Right atrium auricular region (tissue), 2 donors: ENCODE measurements at regions not wholly inside any gene's neighbourhood (a gene's known extent, or its start where the extent isn't known, plus 50 kb on each side); places are given as distances from the start of the nearest gene placed in this dataset.

Experiments used
- DNase-seq: peaks from one replicate; pipeline ENCODE4 v3.0.0-alpha.2; 2019; ENCODE audit warnings: low spot score
- H3K27ac ChIP-seq, 2 donors: fragments of 200-600 bp; sonication (generic); 1 replicate in 1 of 2; 2 replicates in 1 of 2; pipeline ENCODE4 v1.5.1; 2016 to 2019
- H3K27me3 ChIP-seq, 2 donors: fragments of 200-600 bp; sonication (generic); one replicate each; pipeline versions ENCODE4 v1.5.1 to v1.6.0; 2017 to 2019
- H3K36me3 ChIP-seq: fragments of 200-600 bp; sonication (generic); one replicate; pipeline ENCODE4 v1.5.1; 2016
- H3K4me1 ChIP-seq, 2 donors: fragments of 200-600 bp; sonication (generic); one replicate each; pipeline versions ENCODE4 v1.5.1 to v1.6.0; 2017 to 2019
- H3K4me3 ChIP-seq, 2 donors: fragments of 200-600 bp; sonication (generic); 1 replicate in 1 of 2; 2 replicates in 1 of 2; pipeline ENCODE4 v1.5.1; 2017 to 2019; ENCODE audit warnings: mild to moderate bottlenecking in 1 of 2, moderate library complexity in 1 of 2
- H3K9me3 ChIP-seq, 2 donors: fragments of 200-600 bp; sonication (generic); one replicate each; pipeline ENCODE4 v1.5.1; 2019
- CTCF ChIP-seq, 2 donors: fragments of 200-600 bp; sonication (generic); IDR thresholded peaks; one replicate each; pipeline ENCODE4 v1.5.1; 2019; ENCODE audit warnings: antibody characterized with exemption in 2 of 2

GRCh38 chr10:78267598-78267997 lies 233.9 kb downstream of the RPS24 start:
- no peak for DNase-seq
- Histone ChIP-seq H3K4me3 (no peak overlapping the region), H3K36me3 (no peaks in the 10 kb centered on the region), H3K4me1 (peaks cover 0 to 11% of the 10 kb centered on the region in 2 donors), H3K9me3 (peaks cover 0 to 5% of the 10 kb centered on the region in 2 donors), H3K27me3 (no peaks in the 10 kb centered on the region), H3K27ac (no peak overlapping the region)
- no peak for TF ChIP-seq CTCF (IDR thresholded peaks at IDR 0.05)

GRCh38 chr10:78269060-78269459 lies 235.4 kb downstream of the RPS24 start:
- DNase-seq = no peak
- Histone ChIP-seq H3K4me1 (peaks cover 0 to 11% of the 10 kb centered on the region in 2 donors), H3K27ac (no peak overlapping the region), H3K36me3 (no peaks in the 10 kb centered on the region), H3K27me3 (no peaks in the 10 kb centered on the region), H3K4me3 (no peak overlapping the region), H3K9me3 (peaks cover 0 to 5% of the 10 kb centered on the region in 2 donors)
- TF ChIP-seq CTCF (IDR thresholded peaks at IDR 0.05) = no peak

GRCh38 chr10:78272329-78272728 lies 238.7 kb downstream of the RPS24 start:
- no peaks in the 10 kb centered on the region for H3K36me3 ChIP-seq
- no peak for DNase-seq
- H3K27ac ChIP-seq = no peak overlapping the region
- peaks cover 0 to 5% of the 10 kb centered on the region in 2 donors for H3K9me3 ChIP-seq
- TF ChIP-seq CTCF (IDR thresholded peaks at IDR 0.05) = no peak
- H3K27me3 ChIP-seq = no peaks in the 10 kb centered on the region
- peaks cover 0 to 4% of the 10 kb centered on the region in 2 donors for H3K4me1 ChIP-seq
- no peak overlapping the region for H3K4me3 ChIP-seq

GRCh38 chr10:78274491-78274890 lies 240.8 kb downstream of the RPS24 start:
- no peak overlapping the region for H3K27ac ChIP-seq
- H3K9me3 ChIP-seq = peaks cover 0 to 5% of the 10 kb centered on the region in 2 donors
- TF ChIP-seq CTCF (IDR thresholded peaks at IDR 0.05) = no peak
- H3K4me1 ChIP-seq = no peaks in the 10 kb centered on the region
- no peaks in the 10 kb centered on the region for H3K36me3 ChIP-seq
- no peak overlapping the region for H3K4me3 ChIP-seq
- no peaks in the 10 kb centered on the region for H3K27me3 ChIP-seq
- no peak for DNase-seq

GRCh38 chr10:78276139-78276538 lies 242.5 kb downstream of the RPS24 start:
- Histone ChIP-seq H3K4me3 (no peak overlapping the region), H3K36me3 (no peaks in the 10 kb centered on the region), H3K27ac (no peak overlapping the region), H3K9me3 (peaks cover 0 to 5% of the 10 kb centered on the region in 2 donors), H3K27me3 (no peaks in the 10 kb centered on the region), H3K4me1 (no peaks in the 10 kb centered on the region)
- no peak for TF ChIP-seq CTCF (IDR thresholded peaks at IDR 0.05)
- no peak for DNase-seq

- Histone ChIP-seq H3K27ac (peak overlapping the region in 1 of 2 donors; percentile 8), H3K36me3 (no peaks in the 10 kb centered on the region), H3K27me3 (no peaks in the 10 kb centered on the region), H3K9me3 (peaks cover 0 to under 1% of the 10 kb centered on the region in 2 donors), H3K4me3 (no peak overlapping the region), H3K4me1 (no peaks in the 10 kb centered on the region)
- DNase-seq = no peak
- TF ChIP-seq CTCF (IDR thresholded peaks at IDR 0.05) = no peak
Observed at GRCh38 chr10:78277314-78278057, 243.8 kb downstream of the RPS24 start.
